Hepatocyte (in vitro differentiated cells): ENCODE measurements at regions not wholly inside any gene's neighbourhood (a gene's known extent, or its start where the extent isn't known, plus 50 kb on each side); places are given as distances from the start of the nearest gene placed in this dataset.

Experiments used
- DNase-seq: peaks from one replicate; pipeline ENCODE4 v3.0.0-alpha.2; 2016; ENCODE audit warnings: low spot score
- H2AFZ ChIP-seq: fragments of 200-600 bp; sonication (generic); 2 replicates; pipeline ENCODE4 v1.6.0; 2016; ENCODE audit warnings: antibody characterized with exemption, mild to moderate bottlenecking
- H3K27ac ChIP-seq: fragments of 200-600 bp; sonication (generic); 2 replicates; pipeline ENCODE4 v1.5.1; 2016; ENCODE audit warnings: mild to moderate bottlenecking
- H3K27me3 ChIP-seq: fragments of 200-600 bp; sonication (generic); 2 replicates; pipeline ENCODE4 v1.6.1; 2016
- H3K36me3 ChIP-seq: fragments of 200-600 bp; sonication (generic); replicated peaks from 2 replicates; pipeline ENCODE4 v1.5.1; 2016; ENCODE audit warnings: low read depth; ENCODE audit not compliant: insufficient read depth
- H3K4me1 ChIP-seq: fragments of 200-600 bp; sonication (generic); 2 replicates; pipeline ENCODE4 v1.5.1; 2016; ENCODE audit warnings: mild to moderate bottlenecking, moderate library complexity; ENCODE audit not compliant: insufficient read depth
- H3K4me2 ChIP-seq: fragments of 200-600 bp; sonication (generic); 2 replicates; pipeline ENCODE4 v1.6.0; 2016
- H3K4me3 ChIP-seq: fragments of 200-600 bp; sonication (generic); 2 replicates; pipeline ENCODE4 v1.5.1; 2016; ENCODE audit warnings: mild to moderate bottlenecking
- H3K79me2 ChIP-seq: fragments of 200-600 bp; sonication (generic); 2 replicates; pipeline ENCODE4 v1.6.0; 2017; ENCODE audit warnings: mild to moderate bottlenecking
- H3K9me2 ChIP-seq: fragments of 200-600 bp; sonication (generic); replicated peaks from 2 replicates; pipeline ENCODE4 v1.6.0; 2017; ENCODE audit warnings: mild to moderate bottlenecking; ENCODE audit not compliant: insufficient read depth
- H3K9me3 ChIP-seq: fragments of 200-600 bp; sonication (generic); 2 replicates; pipeline ENCODE4 v1.5.1; 2016; ENCODE audit warnings: low read depth, mild to moderate bottlenecking
- H4K20me1 ChIP-seq: fragments of 200-600 bp; sonication (generic); 2 replicates; pipeline ENCODE4 v1.6.0; 2016; ENCODE audit warnings: mild to moderate bottlenecking; ENCODE audit not compliant: insufficient read depth, poor library complexity, severe bottlenecking
- EZH2 ChIP-seq: fragments of 200-600 bp; sonication (generic); IDR thresholded peaks from 2 replicates; pipeline ENCODE4 v1.6.1; 2016; ENCODE audit warnings: antibody characterized with exemption, mild to moderate bottlenecking, borderline replicate concordance
- EZH2phosphoT487 ChIP-seq: fragments of 200-600 bp; sonication (generic); IDR thresholded peaks from one replicate; pipeline ENCODE4 v1.6.1; 2018; ENCODE audit warnings: antibody characterized with exemption, mild to moderate bottlenecking, low read depth, moderate library complexity; ENCODE audit not compliant: unreplicated experiment, severe bottlenecking
- WGBS: methylation state at CpG from one replicate; pipeline ENCODE4 v1.1.6; 2016; ENCODE audit warnings: low lambda C conversion rate; ENCODE audit errors: missing lambda C conversion rate; 5-methylcytosine and 5-hydroxymethylcytosine counted together
- TF ChIP-seq, protein P1 (sequence below): fragments of 200-600 bp; sonication (generic); IDR thresholded peaks from 2 replicates; pipeline ENCODE4 v1.5.1; 2016; ENCODE audit warnings: antibody characterized with exemption, mild to moderate bottlenecking; ENCODE audit not compliant: poor library complexity

DNA sequence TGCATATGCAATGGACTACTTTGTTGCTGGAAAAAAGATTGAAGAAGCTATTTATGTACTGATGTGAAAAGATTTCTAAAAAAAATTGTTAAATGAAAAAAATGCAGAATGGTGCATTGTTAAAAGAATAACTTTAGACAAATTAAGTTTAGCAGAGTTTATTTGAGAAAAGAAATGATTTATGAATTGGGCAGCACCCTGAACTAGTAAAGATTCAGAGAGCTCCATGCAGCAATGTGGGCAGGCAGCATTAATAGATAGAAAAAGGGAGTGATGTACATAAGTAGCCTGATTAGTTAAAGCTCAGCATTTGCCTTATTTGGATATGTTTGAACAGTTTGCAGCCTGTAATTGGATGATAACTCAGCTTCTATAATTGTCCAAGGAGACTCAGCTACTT lies 677.9 kb upstream of the SEMA6A start:
- H3K4me1 ChIP-seq = no peaks in the 10 kb centered on the region
- H2AFZ ChIP-seq = no peak overlapping the region
- H4K20me1 ChIP-seq = no peaks in the 10 kb centered on the region
- no peak for DNase-seq
- no peaks in the 10 kb centered on the region for H3K27me3 ChIP-seq
- H3K4me3 ChIP-seq = no peak overlapping the region
- no peaks in the 10 kb centered on the region for H3K9me2 ChIP-seq
- H3K36me3 ChIP-seq = no peaks in the 10 kb centered on the region
- H3K79me2 ChIP-seq = no peaks in the 10 kb centered on the region
- H3K27ac ChIP-seq = no peak overlapping the region
- no peak for TF ChIP-seq EZH2phosphoT487
- TF ChIP-seq, protein P1, sequence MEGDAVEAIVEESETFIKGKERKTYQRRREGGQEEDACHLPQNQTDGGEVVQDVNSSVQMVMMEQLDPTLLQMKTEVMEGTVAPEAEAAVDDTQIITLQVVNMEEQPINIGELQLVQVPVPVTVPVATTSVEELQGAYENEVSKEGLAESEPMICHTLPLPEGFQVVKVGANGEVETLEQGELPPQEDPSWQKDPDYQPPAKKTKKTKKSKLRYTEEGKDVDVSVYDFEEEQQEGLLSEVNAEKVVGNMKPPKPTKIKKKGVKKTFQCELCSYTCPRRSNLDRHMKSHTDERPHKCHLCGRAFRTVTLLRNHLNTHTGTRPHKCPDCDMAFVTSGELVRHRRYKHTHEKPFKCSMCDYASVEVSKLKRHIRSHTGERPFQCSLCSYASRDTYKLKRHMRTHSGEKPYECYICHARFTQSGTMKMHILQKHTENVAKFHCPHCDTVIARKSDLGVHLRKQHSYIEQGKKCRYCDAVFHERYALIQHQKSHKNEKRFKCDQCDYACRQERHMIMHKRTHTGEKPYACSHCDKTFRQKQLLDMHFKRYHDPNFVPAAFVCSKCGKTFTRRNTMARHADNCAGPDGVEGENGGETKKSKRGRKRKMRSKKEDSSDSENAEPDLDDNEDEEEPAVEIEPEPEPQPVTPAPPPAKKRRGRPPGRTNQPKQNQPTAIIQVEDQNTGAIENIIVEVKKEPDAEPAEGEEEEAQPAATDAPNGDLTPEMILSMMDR = no peak
- TF ChIP-seq EZH2 = no peak
- no peak overlapping the region for H3K4me2 ChIP-seq
- no peaks in the 10 kb centered on the region for H3K9me3 ChIP-seq

DNA sequence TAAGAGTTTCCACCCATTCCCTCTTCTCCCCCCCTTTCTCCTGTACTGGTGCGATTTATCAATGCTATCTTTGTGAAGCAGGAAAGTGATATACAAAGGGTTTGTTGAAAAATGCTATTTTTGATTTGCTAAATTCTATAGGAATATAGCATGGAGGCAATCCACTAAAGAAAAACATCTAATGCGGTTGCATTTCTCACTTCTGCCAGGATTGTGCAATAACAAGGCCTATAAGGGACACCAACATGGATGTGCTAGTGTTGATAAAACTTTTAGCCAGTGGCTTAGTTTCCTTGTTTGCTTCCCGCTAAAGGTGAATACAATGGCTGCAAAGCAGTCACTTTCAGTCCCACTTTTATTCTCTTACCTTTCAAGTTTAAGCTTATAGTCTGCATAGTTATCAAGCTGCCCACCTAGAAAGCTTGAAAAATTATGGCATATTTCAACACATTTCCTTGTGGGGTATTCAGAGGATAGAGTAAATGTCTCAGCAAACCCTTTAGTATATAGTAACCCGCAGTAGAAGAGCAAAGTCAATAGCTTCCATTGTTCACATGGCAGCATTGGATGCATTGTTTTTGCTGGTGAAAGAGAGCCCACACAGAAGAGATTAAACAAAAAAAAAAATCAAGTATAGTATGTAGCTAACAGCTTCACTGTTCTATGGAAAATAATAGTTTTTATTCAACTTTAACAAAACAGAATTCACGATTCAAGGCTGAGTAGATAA lies 674.6 kb upstream of the SEMA6A start:
- TF ChIP-seq, protein P1 = no peak
- Histone ChIP-seq H2AFZ (no peak overlapping the region), H3K9me2 (no peaks in the 10 kb centered on the region), H3K4me3 (no peak overlapping the region), H3K36me3 (no peaks in the 10 kb centered on the region), H3K9me3 (no peaks in the 10 kb centered on the region), H3K4me2 (no peak overlapping the region), H3K27me3 (no peaks in the 10 kb centered on the region), H3K4me1 (no peaks in the 10 kb centered on the region), H3K79me2 (no peaks in the 10 kb centered on the region), H3K27ac (no peak overlapping the region), H4K20me1 (no peaks in the 10 kb centered on the region)
- DNase-seq = no peak
- 79% methylated on average over 5 of the region's 5 CpGs for WGBS

DNA sequence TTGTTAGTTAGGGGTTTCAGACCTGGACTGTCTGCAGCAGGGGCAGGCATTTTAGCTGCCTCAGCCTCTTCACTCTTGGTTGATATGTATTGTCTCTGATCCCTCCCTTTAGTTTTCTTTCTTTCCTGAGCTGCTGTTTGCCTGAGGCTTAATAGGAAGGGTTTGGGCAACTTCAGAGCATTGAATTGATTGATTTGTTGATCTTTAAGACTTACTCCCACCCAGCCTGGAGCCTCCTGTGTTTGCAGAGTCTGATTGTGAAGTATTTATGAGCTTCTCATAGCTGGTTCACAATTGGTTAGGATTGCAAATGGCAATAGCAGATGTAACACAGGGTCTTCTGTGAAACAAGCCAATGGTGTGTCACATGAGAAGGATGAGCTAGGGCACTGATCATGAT lies 671.8 kb upstream of the SEMA6A start:
- no peak overlapping the region for H3K27ac ChIP-seq
- H2AFZ ChIP-seq = no peak overlapping the region
- H3K36me3 ChIP-seq = no peaks in the 10 kb centered on the region
- no peaks in the 10 kb centered on the region for H3K79me2 ChIP-seq
- no peak for TF ChIP-seq EZH2
- no peak for TF ChIP-seq EZH2phosphoT487
- TF ChIP-seq, protein P1 = no peak
- H3K9me3 ChIP-seq = no peaks in the 10 kb centered on the region
- H3K4me1 ChIP-seq = no peaks in the 10 kb centered on the region
- H3K27me3 ChIP-seq = no peaks in the 10 kb centered on the region
- H3K9me2 ChIP-seq = no peaks in the 10 kb centered on the region
- H3K4me2 ChIP-seq = no peak overlapping the region
- H4K20me1 ChIP-seq = no peaks in the 10 kb centered on the region
- DNase-seq = no peak
- H3K4me3 ChIP-seq = no peak overlapping the region

DNA sequence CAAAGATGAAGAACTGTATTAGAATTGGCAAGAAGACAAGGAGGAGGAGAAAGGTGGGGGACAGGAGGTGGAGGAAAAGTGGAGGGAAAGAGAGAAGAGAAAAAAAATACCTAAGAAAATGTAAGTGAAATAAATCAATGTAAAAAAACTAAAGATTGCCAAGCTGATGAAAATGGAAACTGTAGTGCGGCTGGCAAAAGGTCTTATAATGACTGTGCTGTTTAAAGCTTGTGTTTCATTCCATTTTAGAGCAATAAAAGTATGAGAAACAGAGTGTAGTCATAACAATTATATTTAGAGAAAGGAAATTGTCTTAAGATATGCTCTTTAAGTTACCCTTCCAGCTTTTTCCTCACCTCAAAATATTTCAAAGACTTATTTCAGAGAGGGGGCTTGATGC lies 670.5 kb upstream of the SEMA6A start:
- H2AFZ ChIP-seq = no peak overlapping the region
- H3K4me1 ChIP-seq = no peaks in the 10 kb centered on the region
- H3K9me2 ChIP-seq = no peaks in the 10 kb centered on the region
- no peak overlapping the region for H3K4me2 ChIP-seq
- H3K9me3 ChIP-seq = no peaks in the 10 kb centered on the region
- H3K4me3 ChIP-seq = no peak overlapping the region
- no peaks in the 10 kb centered on the region for H3K27me3 ChIP-seq
- DNase-seq = no peak
- 70% methylated on average over 1 of the region's 1 CpG for WGBS
- TF ChIP-seq EZH2phosphoT487 (no peak), EZH2 (no peak)
- TF ChIP-seq, protein P1 = no peak
- H3K79me2 ChIP-seq = no peaks in the 10 kb centered on the region
- no peaks in the 10 kb centered on the region for H4K20me1 ChIP-seq
- H3K27ac ChIP-seq = no peak overlapping the region
- H3K36me3 ChIP-seq = no peaks in the 10 kb centered on the region
